Keratinocyte (primary cell): ENCODE measurements at regions not wholly inside any gene's neighbourhood (a gene's known extent, or its start where the extent isn't known, plus 50 kb on each side); places are given as distances from the start of the nearest gene placed in this dataset.

Source experiments
- DNase-seq: peaks from one replicate; pipeline ENCODE4 v3.0.0-alpha.2; 2011; ENCODE audit warnings: low read depth, missing footprints, low spot score
- FAIRE-seq: peaks from 2 replicates; lab custom pipeline; 2011; peaks lifted over from hg19 to GRCh38; lab: Jason Lieb, UNC
- H2AFZ ChIP-seq: 2 replicates; pipeline ENCODE4 v1.6.0; 2012; ENCODE audit warnings: low read length, control low read depth, inconsistent platforms; ENCODE audit not compliant: control insufficient read depth
- H3K27ac ChIP-seq: 2 replicates; pipeline ENCODE4 v1.5.1; 2011; ENCODE audit warnings: low read length; ENCODE audit not compliant: control insufficient read depth, insufficient read depth
- H3K27me3 ChIP-seq: 3 replicates; pipeline ENCODE4 v1.6.0; 2011; ENCODE audit warnings: low read length; ENCODE audit not compliant: control insufficient read depth, insufficient read depth; ENCODE audit errors: extremely low read depth
- H3K36me3 ChIP-seq, 2 experiments: 2 replicates in 1 of 2; 3 replicates in 1 of 2; pipeline ENCODE4 v1.5.1; 2011; ENCODE audit warnings: low read length in 2 of 2, mild to moderate bottlenecking in 1 of 2; ENCODE audit not compliant: control insufficient read depth in 2 of 2, insufficient read depth in 2 of 2; ENCODE audit errors: extremely low read depth in 1 of 2
- H3K4me1 ChIP-seq: 3 replicates; pipeline ENCODE4 v1.5.1; 2011; ENCODE audit warnings: low read length; ENCODE audit not compliant: control insufficient read depth, insufficient read depth; ENCODE audit errors: extremely low read depth
- H3K4me2 ChIP-seq: 3 replicates; pipeline ENCODE4 v1.6.0; 2011; ENCODE audit warnings: low read depth, low read length; ENCODE audit not compliant: control insufficient read depth, insufficient read depth; ENCODE audit errors: extremely low read depth
- H3K4me3 ChIP-seq, 3 experiments: fragments of 200-600 bp in 1 of 3; sonication (generic) in 1 of 3; 2 replicates in 2 of 3; 3 replicates in 1 of 3; pipeline ENCODE4 v1.5.1; 2011 to 2016; ENCODE audit warnings: low read length in 3 of 3, mild to moderate bottlenecking in 3 of 3, control low read depth in 2 of 3, inconsistent platforms in 1 of 3, low read depth in 1 of 3, mixed read lengths in 1 of 3, mixed run types in 1 of 3, moderate library complexity in 1 of 3; ENCODE audit not compliant: control insufficient read depth in 2 of 3, insufficient read depth in 2 of 3; ENCODE audit errors: extremely low read depth in 1 of 3
- H3K79me2 ChIP-seq: 2 replicates; pipeline ENCODE4 v1.6.0; 2012; ENCODE audit warnings: low read length; ENCODE audit not compliant: control insufficient read depth, insufficient read depth
- H3K9ac ChIP-seq: 3 replicates; pipeline ENCODE4 v1.6.0; 2011; ENCODE audit warnings: low read length; ENCODE audit not compliant: control insufficient read depth, insufficient read depth; ENCODE audit errors: extremely low read depth
- H3K9me1 ChIP-seq: 3 replicates; pipeline ENCODE4 v1.6.0; 2011; ENCODE audit warnings: low read length; ENCODE audit not compliant: control insufficient read depth, insufficient read depth; ENCODE audit errors: extremely low read depth
- H3K9me3 ChIP-seq: 2 replicates; pipeline ENCODE4 v1.5.1; 2012; ENCODE audit warnings: low read depth, low read length; ENCODE audit not compliant: control insufficient read depth
- H4K20me1 ChIP-seq: 3 replicates; pipeline ENCODE4 v1.6.0; 2011; ENCODE audit warnings: low read length; ENCODE audit not compliant: control insufficient read depth, insufficient read depth; ENCODE audit errors: extremely low read depth
- EZH2 ChIP-seq: IDR thresholded peaks from one replicate; pipeline ENCODE4 v1.6.1; 2012; ENCODE audit warnings: inconsistent platforms, mild to moderate bottlenecking, low read length, moderate library complexity
- dilution Hi-C: fragments of 300-500 bp; cut with MboI; formaldehyde crosslinking; loops from one replicate; pipeline ENCODE4 v1.7.0; 2020; ENCODE audit warnings: low sequenced_read_pairs; ENCODE audit not compliant: extremely low pct_ligation_motif_present
- TF ChIP-seq, protein P1 (sequence below), 3 experiments: IDR thresholded peaks in 1 of 3; conservative IDR thresholded peaks in 1 of 3; optimal IDR thresholded peaks in 1 of 3; 2 replicates in 2 of 3; 3 replicates in 1 of 3; pipeline versions ENCODE3 to v1.5.1; 2011; ENCODE audit warnings: low read length in 3 of 3, mild to moderate bottlenecking in 3 of 3, moderate library complexity in 2 of 3, control low read depth in 1 of 3, inconsistent platforms in 1 of 3; ENCODE audit not compliant: insufficient read depth in 2 of 3; ENCODE audit errors: extremely low read depth in 1 of 3

DNA sequence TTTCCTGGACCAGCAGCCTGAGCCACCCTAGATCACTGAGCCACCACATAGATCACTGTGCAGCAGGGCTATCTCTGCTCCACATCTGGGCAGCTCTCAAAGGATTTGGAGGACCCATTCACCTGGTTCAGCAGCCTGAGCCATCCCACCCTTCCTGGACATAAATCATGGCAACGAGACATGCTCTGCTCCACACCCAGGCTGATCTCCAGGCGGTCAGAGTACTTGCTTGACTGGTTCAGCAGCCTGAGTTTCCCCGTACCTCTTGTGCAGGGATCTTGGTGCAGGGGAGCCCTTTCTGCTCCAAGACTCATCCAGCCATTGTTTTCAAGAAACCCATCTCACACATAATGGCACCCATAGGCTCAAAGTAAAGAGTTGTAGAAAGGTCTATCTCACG is 195.3 kb downstream of the LIG4 start:
- DNase-seq (no peak), FAIRE-seq (no peak)
- TF ChIP-seq, protein P1, sequence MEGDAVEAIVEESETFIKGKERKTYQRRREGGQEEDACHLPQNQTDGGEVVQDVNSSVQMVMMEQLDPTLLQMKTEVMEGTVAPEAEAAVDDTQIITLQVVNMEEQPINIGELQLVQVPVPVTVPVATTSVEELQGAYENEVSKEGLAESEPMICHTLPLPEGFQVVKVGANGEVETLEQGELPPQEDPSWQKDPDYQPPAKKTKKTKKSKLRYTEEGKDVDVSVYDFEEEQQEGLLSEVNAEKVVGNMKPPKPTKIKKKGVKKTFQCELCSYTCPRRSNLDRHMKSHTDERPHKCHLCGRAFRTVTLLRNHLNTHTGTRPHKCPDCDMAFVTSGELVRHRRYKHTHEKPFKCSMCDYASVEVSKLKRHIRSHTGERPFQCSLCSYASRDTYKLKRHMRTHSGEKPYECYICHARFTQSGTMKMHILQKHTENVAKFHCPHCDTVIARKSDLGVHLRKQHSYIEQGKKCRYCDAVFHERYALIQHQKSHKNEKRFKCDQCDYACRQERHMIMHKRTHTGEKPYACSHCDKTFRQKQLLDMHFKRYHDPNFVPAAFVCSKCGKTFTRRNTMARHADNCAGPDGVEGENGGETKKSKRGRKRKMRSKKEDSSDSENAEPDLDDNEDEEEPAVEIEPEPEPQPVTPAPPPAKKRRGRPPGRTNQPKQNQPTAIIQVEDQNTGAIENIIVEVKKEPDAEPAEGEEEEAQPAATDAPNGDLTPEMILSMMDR (optimal IDR thresholded peaks at IDR 0.05 in 1 of 3, IDR thresholded peaks at IDR 0.05 in 1 of 3, conservative IDR thresholded peaks at IDR 0.05 in 1 of 3; ENCODE audit: extremely low read depth in 1 of 3, insufficient read depth in 2 of 3, low read length in 3 of 3): no peak
- no peak for TF ChIP-seq EZH2
- H3K9me1 ChIP-seq: no peaks in the 10 kb centered on the region
- H2AFZ ChIP-seq: no peak overlapping the region
- H3K4me1 ChIP-seq: no peaks in the 10 kb centered on the region
- H3K9ac ChIP-seq: no peak overlapping the region
- no peaks in the 10 kb centered on the region for H3K79me2 ChIP-seq
- no peak overlapping the region for H3K4me3 ChIP-seq
- H3K4me2 ChIP-seq: no peak overlapping the region
- dilution Hi-C loops: no loop called here
- no peak overlapping the region for H3K27ac ChIP-seq
- no peaks in the 10 kb centered on the region for H3K9me3 ChIP-seq
- no peaks in the 10 kb centered on the region for H3K36me3 ChIP-seq
- H3K27me3 ChIP-seq: no peaks in the 10 kb centered on the region
- no peaks in the 10 kb centered on the region for H4K20me1 ChIP-seq

GRCh38 chr13:108018371-108018870 is 196.9 kb downstream of the LIG4 start:
- H3K36me3 ChIP-seq: no peaks in the 10 kb centered on the region
- TF ChIP-seq, protein P1 (optimal IDR thresholded peaks at IDR 0.05 in 1 of 3, IDR thresholded peaks at IDR 0.05 in 1 of 3, conservative IDR thresholded peaks at IDR 0.05 in 1 of 3; ENCODE audit: extremely low read depth in 1 of 3, insufficient read depth in 2 of 3, low read length in 3 of 3): no peak
- no peak for TF ChIP-seq EZH2
- H3K9ac ChIP-seq: no peak overlapping the region
- no peak for DNase-seq
- H2AFZ ChIP-seq: no peak overlapping the region
- H3K4me2 ChIP-seq: no peak overlapping the region
- H3K9me1 ChIP-seq: no peaks in the 10 kb centered on the region
- H3K4me1 ChIP-seq: no peaks in the 10 kb centered on the region
- no peaks in the 10 kb centered on the region for H3K27me3 ChIP-seq
- no peak for FAIRE-seq
- no peaks in the 10 kb centered on the region for H3K9me3 ChIP-seq
- no peaks in the 10 kb centered on the region for H4K20me1 ChIP-seq
- H3K79me2 ChIP-seq: no peaks in the 10 kb centered on the region
- dilution Hi-C loops: no loop called here
- no peak overlapping the region for H3K4me3 ChIP-seq
- H3K27ac ChIP-seq: no peak overlapping the region
